NB4 (cell line): ENCODE measurements at regions not wholly inside any gene's neighbourhood (a gene's known extent, or its start where the extent isn't known, plus 50 kb on each side); places are given as distances from the start of the nearest gene placed in this dataset.

ENCODE experiments used
- MYC ChIP-seq: IDR thresholded peaks from 2 replicates; pipeline ENCODE4 v1.6.1; 2011; ENCODE audit warnings: low read depth, low read length
- POLR2A ChIP-seq: IDR thresholded peaks from 2 replicates; pipeline ENCODE4 v1.6.1; 2011; ENCODE audit warnings: mild to moderate bottlenecking; ENCODE audit not compliant: insufficient read length; ENCODE audit errors: extremely low read depth
- TF ChIP-seq, protein P1 (sequence below): IDR thresholded peaks from one replicate; pipeline ENCODE4 v1.5.1; 2012; ENCODE audit warnings: low read depth, low read length
- TF ChIP-seq, protein P2 (sequence below): IDR thresholded peaks from 2 replicates; pipeline ENCODE4 v1.6.1; 2011; ENCODE audit warnings: low read depth, low read length

DNA sequence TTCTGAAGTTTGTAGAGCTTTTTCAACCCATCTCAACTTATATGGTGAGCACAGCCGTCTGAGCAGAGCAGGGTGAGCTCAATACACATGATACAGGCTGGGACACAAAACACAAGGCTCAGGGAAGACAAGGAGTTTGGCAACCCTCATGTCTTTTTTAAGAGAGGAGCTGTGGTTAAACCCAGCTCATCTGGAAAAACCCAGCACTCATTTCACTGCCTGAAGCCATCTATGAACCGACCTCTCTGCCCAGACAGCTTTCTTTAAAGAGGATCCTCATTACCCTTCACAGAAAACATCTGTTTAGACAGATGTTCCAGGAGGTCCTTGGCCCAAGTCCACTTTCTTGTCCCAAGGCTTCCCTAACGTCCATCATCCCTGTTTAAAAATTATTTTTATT is 170.0 kb upstream of the TSHZ3 start:
- TF ChIP-seq, protein P1, sequence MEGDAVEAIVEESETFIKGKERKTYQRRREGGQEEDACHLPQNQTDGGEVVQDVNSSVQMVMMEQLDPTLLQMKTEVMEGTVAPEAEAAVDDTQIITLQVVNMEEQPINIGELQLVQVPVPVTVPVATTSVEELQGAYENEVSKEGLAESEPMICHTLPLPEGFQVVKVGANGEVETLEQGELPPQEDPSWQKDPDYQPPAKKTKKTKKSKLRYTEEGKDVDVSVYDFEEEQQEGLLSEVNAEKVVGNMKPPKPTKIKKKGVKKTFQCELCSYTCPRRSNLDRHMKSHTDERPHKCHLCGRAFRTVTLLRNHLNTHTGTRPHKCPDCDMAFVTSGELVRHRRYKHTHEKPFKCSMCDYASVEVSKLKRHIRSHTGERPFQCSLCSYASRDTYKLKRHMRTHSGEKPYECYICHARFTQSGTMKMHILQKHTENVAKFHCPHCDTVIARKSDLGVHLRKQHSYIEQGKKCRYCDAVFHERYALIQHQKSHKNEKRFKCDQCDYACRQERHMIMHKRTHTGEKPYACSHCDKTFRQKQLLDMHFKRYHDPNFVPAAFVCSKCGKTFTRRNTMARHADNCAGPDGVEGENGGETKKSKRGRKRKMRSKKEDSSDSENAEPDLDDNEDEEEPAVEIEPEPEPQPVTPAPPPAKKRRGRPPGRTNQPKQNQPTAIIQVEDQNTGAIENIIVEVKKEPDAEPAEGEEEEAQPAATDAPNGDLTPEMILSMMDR: no peak
- TF ChIP-seq POLR2A (no peak), MYC (no peak)
- TF ChIP-seq, protein P2, sequence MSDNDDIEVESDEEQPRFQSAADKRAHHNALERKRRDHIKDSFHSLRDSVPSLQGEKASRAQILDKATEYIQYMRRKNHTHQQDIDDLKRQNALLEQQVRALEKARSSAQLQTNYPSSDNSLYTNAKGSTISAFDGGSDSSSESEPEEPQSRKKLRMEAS: no peak
